HG03558 (cell line): ENCODE measurements at regions not wholly inside any gene's neighbourhood (a gene's known extent, or its start where the extent isn't known, plus 50 kb on each side); places are given as distances from the start of the nearest gene placed in this dataset.

ENCODE experiments used
- ATAC-seq: cut with Tn5 transposase; IDR thresholded peaks from one replicate; pipeline ENCODE4 v1.9.1; 2021; ENCODE audit warnings: moderate number of reproducible peaks; ENCODE audit not compliant: unreplicated experiment; ENCODE audit errors: extremely low read depth

DNA sequence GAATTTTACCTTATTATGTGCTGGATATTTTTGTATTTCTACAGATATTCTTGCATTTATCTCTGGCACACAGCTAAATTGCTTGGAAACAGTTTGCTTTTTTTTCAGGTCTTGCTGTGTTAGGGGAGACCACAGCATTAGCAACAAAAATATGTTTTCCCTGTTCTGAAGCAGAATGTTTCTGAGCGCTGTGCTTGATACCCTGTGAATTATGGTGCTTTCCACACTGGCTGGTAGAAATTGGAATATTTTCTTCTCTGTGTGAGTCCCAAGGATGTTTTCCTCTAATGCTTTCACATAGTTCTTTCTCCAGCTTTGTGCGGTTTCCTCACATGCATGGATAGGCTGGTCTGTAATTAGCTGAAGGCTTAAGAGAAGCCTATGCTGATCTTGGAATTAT is 651.6 kb upstream of the IGFBP3 start:
- no peak for ATAC-seq

DNA sequence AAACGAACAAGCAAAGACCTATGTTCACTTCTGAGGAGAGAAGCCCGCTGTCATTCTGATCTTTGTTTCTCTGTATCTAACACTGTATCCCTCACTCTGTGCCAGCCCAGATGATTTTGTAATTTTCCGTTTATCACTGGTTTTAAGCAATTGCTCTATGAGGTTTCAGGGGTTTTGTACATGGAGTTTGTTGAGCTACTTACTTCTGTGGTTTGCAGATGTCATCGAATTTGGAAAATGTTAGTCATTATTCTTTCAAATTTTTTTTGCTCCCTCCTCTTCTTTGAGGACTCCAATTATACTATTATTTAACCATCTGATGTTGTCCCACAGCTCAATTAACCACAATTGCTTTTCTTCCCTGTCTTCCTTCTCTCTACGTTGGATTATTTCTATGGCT is 650.9 kb upstream of the IGFBP3 start:
- no peak for ATAC-seq

- ATAC-seq = no peak
These were observed 648.0 kb upstream of the IGFBP3 start for GRCh38 chr7:46569133-46569465.

DNA sequence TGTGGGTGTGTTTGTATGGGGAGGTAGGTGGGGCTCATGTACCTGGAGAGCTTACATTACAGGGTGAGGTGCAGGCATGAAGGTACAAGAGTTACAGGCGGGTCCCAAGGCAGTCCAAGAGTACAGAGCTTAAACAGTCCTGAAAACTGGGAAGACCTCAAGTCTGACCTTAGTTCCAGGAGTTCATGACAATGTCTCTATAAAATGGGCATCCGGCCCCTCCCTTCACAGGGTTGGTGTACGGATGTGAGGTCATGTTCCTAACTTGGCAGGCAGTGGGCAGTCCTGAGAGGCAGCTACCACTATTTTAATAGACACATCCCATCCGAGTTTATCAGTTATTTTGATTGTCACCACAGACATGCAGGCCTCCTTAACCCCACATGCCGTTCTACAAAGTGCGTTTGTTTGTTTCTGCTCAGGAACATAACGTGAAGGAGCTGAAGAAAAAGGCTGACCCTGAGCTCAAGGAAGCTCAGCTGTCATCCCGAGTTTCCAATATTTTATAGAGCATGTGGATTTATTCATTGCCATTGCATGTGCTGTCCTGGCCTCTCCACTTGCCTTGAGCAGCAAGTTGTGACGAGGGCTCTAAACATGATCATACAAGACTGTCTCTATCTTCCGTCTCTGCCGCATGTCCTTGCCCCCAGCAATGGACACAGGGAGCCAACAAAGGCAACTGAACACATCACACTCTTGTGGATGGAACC is 647.5 kb upstream of the IGFBP3 start:
- ATAC-seq = no peak

- no peak for ATAC-seq
These were observed 646.8 kb upstream of the IGFBP3 start for GRCh38 chr7:46567858-46568257.

DNA sequence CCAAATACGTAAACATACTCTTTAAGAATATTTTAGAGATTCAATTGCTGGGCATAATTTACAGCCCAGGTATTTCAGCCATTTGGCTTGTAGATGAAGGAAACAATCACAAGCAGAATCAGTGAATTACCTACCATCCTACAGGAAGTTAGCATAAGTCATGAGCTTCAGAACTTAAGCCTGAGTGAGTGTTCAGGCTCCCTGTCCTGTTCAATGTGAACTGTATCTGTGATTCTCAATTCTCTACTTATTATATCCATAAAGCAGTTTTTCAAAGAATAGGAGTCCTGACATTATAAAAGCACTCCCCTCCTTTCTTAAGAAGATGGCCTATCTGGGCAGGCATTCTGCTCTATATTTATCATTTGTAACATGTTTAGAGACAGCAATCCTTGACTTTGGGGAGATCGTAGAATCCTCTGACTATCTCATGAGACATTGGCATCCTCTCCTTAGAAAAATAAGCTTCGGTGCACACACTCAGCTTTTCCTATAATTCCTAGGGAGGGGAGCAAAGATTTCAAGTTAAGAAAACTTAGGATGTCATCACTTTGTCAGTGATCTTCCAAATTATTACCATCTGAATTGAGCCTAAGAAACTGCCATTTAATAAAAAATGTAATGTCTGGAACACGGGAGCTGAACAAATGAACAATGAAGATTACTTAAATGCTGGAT is 645.2 kb upstream of the IGFBP3 start:
- ATAC-seq = no peak

- no peak for ATAC-seq
These were observed 644.4 kb upstream of the IGFBP3 start for GRCh38 chr7:46565253-46566096.

DNA sequence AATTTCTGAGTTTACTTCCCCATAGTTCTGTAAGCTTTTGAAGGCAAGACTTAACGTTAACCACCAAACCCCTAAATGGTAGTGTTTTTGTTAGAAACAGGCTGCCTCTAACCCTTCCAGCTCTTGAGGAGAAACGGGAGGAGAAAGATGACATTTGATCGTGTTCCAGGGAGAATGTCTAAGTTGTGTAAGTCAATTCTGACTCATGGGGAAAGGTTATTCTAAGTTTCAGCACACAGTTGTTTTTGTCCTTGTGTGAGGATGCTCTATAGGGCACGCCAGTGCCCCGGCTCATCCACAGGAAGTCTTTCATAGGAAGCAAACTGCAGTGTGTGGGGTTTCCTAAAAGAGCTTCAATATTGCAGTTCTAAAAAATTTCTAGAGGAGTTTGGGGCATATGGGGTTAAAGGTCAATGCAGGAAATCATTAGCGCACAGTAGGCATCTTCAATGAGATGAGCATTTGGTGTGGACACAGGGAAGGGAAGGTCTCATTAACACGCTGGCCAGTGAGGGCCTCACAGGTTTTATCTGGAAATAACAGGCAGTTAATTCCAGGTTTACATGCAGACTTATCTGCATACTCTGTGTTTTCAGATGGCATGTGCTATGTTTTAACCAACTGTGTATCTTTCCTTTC is 638.2 kb upstream of the IGFBP3 start:
- no peak for ATAC-seq

- ATAC-seq = no peak
These were observed 637.6 kb upstream of the IGFBP3 start for GRCh38 chr7:46558482-46559193.

GRCh38 chr7:46557781-46558180 is 636.7 kb upstream of the IGFBP3 start:
- ATAC-seq = no peak

DNA sequence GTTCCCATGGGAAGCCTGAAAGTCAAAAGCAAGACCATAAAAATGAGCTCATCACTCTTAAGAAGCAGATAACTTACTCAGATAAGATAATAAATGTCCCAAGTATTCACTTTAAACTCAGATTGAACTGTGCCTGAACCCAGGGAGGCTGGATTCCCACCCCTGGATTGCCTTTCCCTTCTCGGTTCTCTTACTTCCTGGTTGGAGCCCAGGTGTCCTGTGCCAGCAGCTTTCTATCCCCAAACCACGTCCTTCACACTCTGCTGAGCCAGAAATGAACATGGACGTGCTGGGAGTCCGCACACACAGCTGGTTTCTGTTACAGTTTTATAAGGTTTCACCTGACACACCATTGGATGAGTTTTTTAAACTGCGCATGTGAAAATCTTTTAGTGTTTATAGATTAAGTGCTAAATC is 636.2 kb upstream of the IGFBP3 start:
- no peak for ATAC-seq

DNA sequence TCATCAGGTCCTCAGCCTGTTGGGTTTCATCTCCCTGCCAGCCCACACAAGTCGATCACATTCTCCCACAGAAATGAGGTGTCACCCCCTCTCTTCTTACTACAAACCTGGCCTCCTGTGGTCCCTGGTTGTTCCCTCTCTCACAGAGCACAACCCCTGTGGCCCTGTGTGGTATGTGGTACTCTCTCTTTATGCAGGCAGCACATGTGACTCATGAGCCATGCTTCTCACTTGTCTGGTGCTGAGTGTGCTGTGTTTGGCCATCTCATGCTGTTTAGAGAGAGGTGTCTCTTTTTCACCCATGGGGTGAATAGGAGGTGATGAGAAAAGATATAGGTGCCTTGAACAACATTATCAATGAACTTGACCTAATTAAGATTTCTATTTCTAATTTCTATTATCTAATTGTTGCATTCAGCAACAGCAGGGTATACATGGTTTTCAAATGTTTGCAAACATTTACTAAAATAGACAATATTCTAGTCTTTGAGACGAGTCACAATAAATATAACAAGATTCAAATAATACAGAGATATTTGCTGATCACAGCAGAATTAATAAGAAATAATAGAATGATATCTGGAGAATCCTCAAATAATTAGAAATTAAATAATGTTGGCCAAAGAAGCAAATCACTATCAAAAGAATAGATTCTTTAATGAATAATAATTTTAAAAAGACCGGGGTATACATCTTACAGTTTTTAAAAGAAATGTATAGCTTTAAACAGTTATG is 633.8 kb upstream of the IGFBP3 start:
- ATAC-seq = no peak

DNA sequence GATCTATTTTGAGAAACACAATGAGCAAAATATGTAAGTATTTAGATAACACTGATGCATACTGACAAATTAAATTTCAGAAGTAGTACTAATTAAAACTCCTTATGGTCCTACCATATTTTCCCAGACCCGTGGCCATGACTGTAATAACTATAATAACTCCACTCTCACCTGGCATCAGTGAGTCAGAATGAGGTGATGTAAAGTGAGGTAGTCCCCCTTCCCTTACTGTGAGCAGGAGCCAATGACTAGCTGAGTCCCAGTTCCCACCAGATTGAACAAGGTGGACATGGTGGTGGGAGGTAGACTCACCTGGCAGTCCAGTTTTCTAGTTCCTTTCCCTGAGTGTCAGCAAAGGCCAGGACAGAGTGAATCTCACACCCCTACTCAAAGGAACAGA is 630.5 kb upstream of the IGFBP3 start:
- no peak for ATAC-seq

- no peak for ATAC-seq
These were observed 629.8 kb upstream of the IGFBP3 start for GRCh38 chr7:46550864-46551263.

GRCh38 chr7:46549892-46550639 is 629.0 kb upstream of the IGFBP3 start:
- no peak for ATAC-seq

DNA sequence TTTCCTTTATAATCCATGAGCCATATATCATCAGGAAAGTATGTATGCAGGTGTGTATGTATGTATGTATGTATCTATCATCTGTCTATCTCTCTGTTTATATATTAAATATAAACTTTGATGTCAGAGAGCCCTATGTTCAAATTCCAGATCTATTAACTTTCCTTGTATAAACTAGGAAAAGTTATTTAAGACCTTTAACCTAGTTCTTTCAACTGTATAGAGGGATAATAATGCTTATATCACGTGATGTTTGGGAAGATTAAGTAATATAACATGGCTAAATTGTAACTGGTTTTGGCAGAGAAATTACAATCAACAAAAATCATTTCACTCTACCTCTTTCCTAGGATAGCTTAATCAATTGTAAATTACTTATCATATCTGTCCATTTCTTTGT is 628.3 kb upstream of the IGFBP3 start:
- ATAC-seq = no peak

DNA sequence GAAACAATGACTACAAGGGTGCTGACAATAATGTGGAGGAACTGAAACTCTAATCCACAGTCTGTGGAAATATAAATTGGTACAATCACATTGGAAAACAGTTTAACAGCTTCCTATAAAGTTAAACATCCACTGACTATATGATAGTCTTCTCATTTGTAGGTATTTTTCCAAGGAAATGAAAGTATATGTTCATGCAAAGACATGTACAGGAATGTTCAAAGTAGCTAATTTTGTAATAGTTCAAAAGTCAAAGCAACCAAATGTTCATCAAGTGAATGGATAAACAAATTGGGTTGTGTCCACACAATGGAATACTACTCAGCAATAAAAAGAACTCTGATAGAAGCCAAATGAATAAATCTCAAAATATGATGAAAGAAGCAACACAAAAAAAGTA is 626.0 kb upstream of the IGFBP3 start:
- no peak for ATAC-seq

DNA sequence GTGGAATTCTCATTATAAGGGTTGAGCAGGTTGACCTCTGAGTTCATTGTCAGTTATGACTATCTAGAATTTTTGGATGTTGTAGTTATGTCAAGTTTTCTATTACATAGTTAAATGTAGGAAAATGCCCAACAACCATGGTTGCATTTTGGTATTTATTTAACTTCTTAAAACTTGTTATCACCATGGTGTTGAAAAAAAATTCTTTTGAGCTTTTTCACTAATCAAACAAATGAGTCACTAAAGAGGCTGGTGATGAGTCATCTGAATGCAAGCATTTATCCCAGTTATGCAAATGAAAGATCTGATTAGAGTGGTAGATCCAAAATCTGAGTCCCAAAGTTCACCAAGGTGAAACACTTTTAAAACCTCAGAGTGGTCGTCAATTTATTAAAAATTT is 624.7 kb upstream of the IGFBP3 start:
- no peak for ATAC-seq
